ENCODE measurements at regions not wholly inside any gene's neighbourhood (a gene's known extent, or its start where the extent isn't known, plus 50 kb on each side); places are given as distances from the start of the nearest gene placed in this dataset.

DNA sequence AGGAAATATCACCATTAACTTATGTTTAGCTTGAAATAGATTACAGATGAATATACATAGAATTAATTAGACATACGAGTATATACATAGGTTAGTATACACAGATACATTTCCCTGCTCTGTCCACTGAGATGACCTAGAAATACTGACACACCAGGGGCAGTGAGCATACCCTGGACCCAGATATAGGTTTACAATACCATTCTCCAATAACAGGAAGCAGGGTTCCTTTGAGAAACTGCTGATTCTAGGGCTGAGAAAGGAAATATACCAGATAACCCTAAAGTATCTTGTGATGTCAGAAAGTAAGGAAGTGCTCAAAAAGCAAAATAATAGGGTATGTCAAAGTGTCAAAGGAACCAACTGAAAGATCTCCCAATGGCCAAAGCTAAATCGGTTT is 322.5 kb downstream of the HAO1 start:
- no peaks in the 10 kb centered on the region for H3K4me1 Mint-ChIP-seq
- H3K27ac Mint-ChIP-seq = no peak overlapping the region
- no peak overlapping the region for H3K4me3 Mint-ChIP-seq
- H3K36me3 Mint-ChIP-seq = no peaks in the 10 kb centered on the region
- ChIA-PET CTCF (no interaction called here), POLR2A (no interaction called here)
- Histone ChIP-seq H3K9me3 (ENCODE audit: low read length) (no peaks in the 10 kb centered on the region), H3K27me3 (ENCODE audit: insufficient read depth, low read length, poor library complexity, severe bottlenecking) (no peaks in the 10 kb centered on the region), H3K4me3 (ENCODE audit: low read length) (no peak overlapping the region), H3K4me1 (ENCODE audit: insufficient read depth, low read length) (no peaks in the 10 kb centered on the region), H3K36me3 (ENCODE audit: insufficient read depth, low read length) (no peaks in the 10 kb centered on the region), H3K27ac (ENCODE audit: low read depth, low read length) (no peak overlapping the region)
- H3K9me3 Mint-ChIP-seq = peaks cover 0 to 25% (median 6%) of the 10 kb centered on the region in 5 donors
- no peak for DNase-seq
- H3K27me3 Mint-ChIP-seq = no peaks in the 10 kb centered on the region

DNA sequence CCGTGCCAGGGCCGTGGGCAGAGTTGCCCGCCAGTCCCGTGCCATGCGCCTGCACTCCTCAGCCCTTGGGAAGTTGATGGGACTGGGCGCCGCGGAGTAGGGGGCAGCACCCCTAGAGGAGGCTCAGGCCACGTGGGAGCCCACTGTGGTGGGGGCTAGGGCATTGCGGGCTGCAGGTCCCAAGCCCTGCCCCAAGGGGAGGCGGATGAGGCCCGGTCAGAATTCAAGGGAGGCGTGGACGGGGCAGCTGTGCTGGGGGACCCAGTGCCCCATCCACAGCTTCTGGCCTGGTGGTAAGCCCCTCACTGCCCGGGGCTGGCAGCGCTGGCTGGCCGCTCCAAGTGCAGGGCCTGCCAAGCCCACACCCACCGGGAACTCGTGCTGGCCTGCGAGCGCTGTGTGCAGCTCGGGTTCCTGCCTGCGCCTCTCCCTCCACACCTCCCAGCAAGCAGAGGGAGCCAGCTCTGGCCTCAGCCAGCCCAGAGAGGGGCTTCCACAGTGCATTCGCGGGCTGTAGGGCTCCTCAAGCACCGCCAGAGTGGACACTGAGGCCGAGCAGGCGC is 317.8 kb downstream of the HAO1 start:
- DNase-seq = no peak

DNA sequence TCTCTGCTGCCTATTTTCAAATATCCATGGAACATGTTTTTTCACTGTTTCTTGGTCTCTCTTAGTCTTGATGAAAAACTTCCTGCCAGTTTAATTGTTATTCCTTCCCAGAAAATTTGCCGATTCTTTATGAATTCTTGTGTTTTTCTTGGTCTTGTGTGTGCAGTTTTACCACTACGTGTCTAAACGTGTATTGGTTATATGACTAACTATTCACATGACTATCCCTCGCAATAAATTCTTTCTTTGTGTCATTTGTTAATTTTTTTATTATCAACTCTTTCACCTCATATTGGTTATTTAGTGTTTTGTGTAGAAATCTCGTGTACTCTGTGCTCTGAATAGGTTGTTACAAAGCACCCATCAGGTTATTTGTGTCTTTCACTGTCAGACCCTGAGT is 315.4 kb downstream of the HAO1 start:
- Mint-ChIP-seq H3K4me3 (no peak overlapping the region), H3K9me3 (peaks cover 0 to 20% (median 4%) of the 10 kb centered on the region in 5 donors), H3K4me1 (no peaks in the 10 kb centered on the region), H3K27ac (no peak overlapping the region), H3K27me3 (no peaks in the 10 kb centered on the region), H3K36me3 (no peaks in the 10 kb centered on the region)
- no peaks in the 10 kb centered on the region for H3K27me3 ChIP-seq (ENCODE audit: insufficient read depth, low read length, poor library complexity, severe bottlenecking)
- ChIA-PET CTCF (no interaction called here), POLR2A (no interaction called here)
- no peaks in the 10 kb centered on the region for H3K9me3 ChIP-seq (ENCODE audit: low read length)
- H3K36me3 ChIP-seq (ENCODE audit: insufficient read depth, low read length) = no peaks in the 10 kb centered on the region
- H3K4me3 ChIP-seq (ENCODE audit: low read length) = no peak overlapping the region
- H3K27ac ChIP-seq (ENCODE audit: low read depth, low read length) = no peak overlapping the region
- DNase-seq = no peak
- no peaks in the 10 kb centered on the region for H3K4me1 ChIP-seq (ENCODE audit: insufficient read depth, low read length)

More for the DNA sequence above, 317.8 kb downstream of the HAO1 start:
- CTCF ChIA-PET = no interaction called here
- Histone ChIP-seq H3K27me3 (ENCODE audit: insufficient read depth, low read length, poor library complexity, severe bottlenecking) (no peaks in the 10 kb centered on the region), H3K36me3 (ENCODE audit: insufficient read depth, low read length) (no peaks in the 10 kb centered on the region), H3K27ac (ENCODE audit: low read depth, low read length) (no peak overlapping the region), H3K4me3 (ENCODE audit: low read length) (no peak overlapping the region), H3K9me3 (ENCODE audit: low read length) (no peaks in the 10 kb centered on the region), H3K4me1 (ENCODE audit: insufficient read depth, low read length) (no peaks in the 10 kb centered on the region)
- peaks cover 0 to 18% (median 6%) of the 10 kb centered on the region in 5 donors for H3K9me3 Mint-ChIP-seq
- POLR2A ChIA-PET = no interaction called here
- H3K27me3 Mint-ChIP-seq = no peaks in the 10 kb centered on the region
- no peaks in the 10 kb centered on the region for H3K36me3 Mint-ChIP-seq
- H3K4me1 Mint-ChIP-seq = no peaks in the 10 kb centered on the region
- no peak overlapping the region for H3K27ac Mint-ChIP-seq
- H3K4me3 Mint-ChIP-seq = no peak overlapping the region

DNA sequence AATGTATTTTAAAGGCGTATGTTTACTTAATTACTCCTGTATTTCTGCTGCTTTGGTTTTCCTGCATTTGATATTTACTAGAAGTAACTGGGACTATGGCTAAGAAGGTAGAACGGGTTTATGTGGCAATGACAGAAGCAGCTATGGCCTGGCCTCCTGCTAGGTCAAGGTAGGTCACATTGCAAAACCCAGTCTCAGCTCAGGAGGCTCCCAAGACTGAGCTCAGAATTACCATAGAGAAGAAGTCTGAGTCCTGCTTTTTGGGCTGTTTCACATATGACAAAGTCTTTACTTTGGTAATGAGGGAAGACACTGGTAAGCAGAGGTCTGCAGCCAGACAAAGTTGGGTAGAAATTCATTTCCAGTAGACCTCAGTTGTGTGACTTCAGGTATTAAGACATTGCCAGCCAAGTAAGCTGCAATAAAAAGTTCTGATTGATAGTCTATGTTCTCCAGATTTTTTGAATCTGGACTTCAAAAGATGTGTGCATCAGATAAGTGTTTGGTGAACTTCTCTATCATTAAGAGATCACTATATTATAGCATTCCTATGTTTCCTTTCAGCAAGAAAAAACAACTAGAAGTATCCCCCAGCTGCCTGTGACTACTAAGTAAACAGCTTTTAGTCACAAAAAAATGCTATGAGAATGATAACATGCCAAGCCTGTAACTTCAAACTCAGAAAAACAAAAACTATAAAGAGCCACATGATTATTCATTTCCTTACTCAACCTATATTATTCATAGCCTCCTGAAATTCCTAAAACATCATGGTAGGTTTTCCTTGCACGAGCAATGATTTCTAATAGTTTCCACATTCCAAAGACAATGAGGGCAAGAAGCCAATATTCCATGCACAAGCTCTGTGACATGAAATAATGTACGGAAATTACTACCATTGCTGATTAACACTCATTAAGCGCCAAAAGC is 312.3 kb downstream of the HAO1 start:
- no peak overlapping the region for H3K4me3 ChIP-seq (ENCODE audit: low read length)
- H3K36me3 Mint-ChIP-seq = no peaks in the 10 kb centered on the region
- no peaks in the 10 kb centered on the region for H3K27me3 Mint-ChIP-seq
- CTCF ChIA-PET = no interaction called here
- no peaks in the 10 kb centered on the region for H3K27me3 ChIP-seq (ENCODE audit: insufficient read depth, low read length, poor library complexity, severe bottlenecking)
- no peak overlapping the region for H3K4me3 Mint-ChIP-seq
- no peaks in the 10 kb centered on the region for H3K9me3 ChIP-seq (ENCODE audit: low read length)
- DNase-seq = no peak
- H3K27ac Mint-ChIP-seq = no peak overlapping the region
- H3K4me1 ChIP-seq (ENCODE audit: insufficient read depth, low read length) = no peaks in the 10 kb centered on the region
- H3K4me1 Mint-ChIP-seq = no peaks in the 10 kb centered on the region
- H3K27ac ChIP-seq (ENCODE audit: low read depth, low read length) = no peak overlapping the region
- H3K36me3 ChIP-seq (ENCODE audit: insufficient read depth, low read length) = no peaks in the 10 kb centered on the region
- POLR2A ChIA-PET = no interaction called here
- H3K9me3 Mint-ChIP-seq = peaks cover 0 to 16% (median 4%) of the 10 kb centered on the region in 5 donors

DNA sequence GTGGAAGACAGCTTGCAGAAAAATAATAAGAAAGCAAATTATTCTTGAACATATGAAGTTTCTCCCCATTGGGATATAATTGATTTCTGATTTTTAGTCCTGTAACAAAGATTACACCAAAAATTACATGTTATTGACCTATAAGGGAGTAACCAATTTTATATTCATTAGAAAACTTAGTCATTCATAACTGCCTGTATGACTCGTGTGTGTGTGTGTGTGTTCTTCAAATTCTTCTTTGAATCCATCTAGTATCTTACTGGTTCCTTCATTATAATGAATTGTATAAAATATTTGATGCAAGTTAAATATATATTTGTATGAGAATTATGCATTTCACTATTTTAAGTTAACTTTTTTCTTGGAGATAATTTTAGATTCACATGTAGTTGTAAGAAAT is 310.4 kb downstream of the HAO1 start:
- H3K9me3 ChIP-seq (ENCODE audit: low read length) = no peaks in the 10 kb centered on the region
- no peak overlapping the region for H3K4me3 ChIP-seq (ENCODE audit: low read length)
- no peaks in the 10 kb centered on the region for H3K4me1 Mint-ChIP-seq
- H3K27ac Mint-ChIP-seq = no peak overlapping the region
- no peak overlapping the region for H3K27ac ChIP-seq (ENCODE audit: low read depth, low read length)
- no peak overlapping the region for H3K4me3 Mint-ChIP-seq
- peaks cover 2 to 15% (median 5%) of the 10 kb centered on the region in 5 donors for H3K9me3 Mint-ChIP-seq
- H3K27me3 Mint-ChIP-seq = no peaks in the 10 kb centered on the region
- no peaks in the 10 kb centered on the region for H3K4me1 ChIP-seq (ENCODE audit: insufficient read depth, low read length)
- POLR2A ChIA-PET = no interaction called here
- H3K27me3 ChIP-seq (ENCODE audit: insufficient read depth, low read length, poor library complexity, severe bottlenecking) = no peaks in the 10 kb centered on the region
- H3K36me3 Mint-ChIP-seq = no peaks in the 10 kb centered on the region
- no peaks in the 10 kb centered on the region for H3K36me3 ChIP-seq (ENCODE audit: insufficient read depth, low read length)
- no peak for DNase-seq
- CTCF ChIA-PET = no interaction called here

DNA sequence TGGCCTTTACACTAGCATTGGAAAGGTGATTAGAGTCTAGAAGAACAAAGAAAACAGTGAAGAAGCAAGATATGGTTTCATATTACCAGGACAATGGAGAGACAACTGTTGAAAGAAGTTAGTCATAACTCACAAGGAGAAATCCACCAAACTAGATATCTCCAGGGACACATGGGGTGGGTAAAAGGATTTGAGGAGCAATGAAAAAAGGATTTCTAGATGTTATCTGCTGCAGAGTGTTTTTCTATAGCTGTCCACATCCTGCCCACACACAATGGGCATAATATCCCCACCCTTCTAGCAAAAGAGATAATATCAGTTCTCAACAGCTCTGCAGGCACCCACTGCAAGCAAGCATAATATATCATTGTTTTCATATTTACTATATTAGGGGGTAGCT is 303.1 kb downstream of the HAO1 start:
- H3K9me3 Mint-ChIP-seq = peaks cover 2 to 9% (median 4%) of the 10 kb centered on the region in 5 donors
- DNase-seq = no peak
- H3K36me3 Mint-ChIP-seq = no peaks in the 10 kb centered on the region
- ChIA-PET CTCF (no interaction called here), POLR2A (no interaction called here)
- no peaks in the 10 kb centered on the region for H3K9me3 ChIP-seq (ENCODE audit: low read length)
- no peak overlapping the region for H3K4me3 ChIP-seq (ENCODE audit: low read length)
- H3K4me1 ChIP-seq (ENCODE audit: insufficient read depth, low read length) = no peaks in the 10 kb centered on the region
- H3K36me3 ChIP-seq (ENCODE audit: insufficient read depth, low read length) = no peaks in the 10 kb centered on the region
- H3K4me3 Mint-ChIP-seq = no peak overlapping the region
- no peaks in the 10 kb centered on the region for H3K4me1 Mint-ChIP-seq
- H3K27ac Mint-ChIP-seq = no peak overlapping the region
- no peaks in the 10 kb centered on the region for H3K27me3 ChIP-seq (ENCODE audit: insufficient read depth, low read length, poor library complexity, severe bottlenecking)
- no peak overlapping the region for H3K27ac ChIP-seq (ENCODE audit: low read depth, low read length)
- H3K27me3 Mint-ChIP-seq = no peaks in the 10 kb centered on the region

DNA sequence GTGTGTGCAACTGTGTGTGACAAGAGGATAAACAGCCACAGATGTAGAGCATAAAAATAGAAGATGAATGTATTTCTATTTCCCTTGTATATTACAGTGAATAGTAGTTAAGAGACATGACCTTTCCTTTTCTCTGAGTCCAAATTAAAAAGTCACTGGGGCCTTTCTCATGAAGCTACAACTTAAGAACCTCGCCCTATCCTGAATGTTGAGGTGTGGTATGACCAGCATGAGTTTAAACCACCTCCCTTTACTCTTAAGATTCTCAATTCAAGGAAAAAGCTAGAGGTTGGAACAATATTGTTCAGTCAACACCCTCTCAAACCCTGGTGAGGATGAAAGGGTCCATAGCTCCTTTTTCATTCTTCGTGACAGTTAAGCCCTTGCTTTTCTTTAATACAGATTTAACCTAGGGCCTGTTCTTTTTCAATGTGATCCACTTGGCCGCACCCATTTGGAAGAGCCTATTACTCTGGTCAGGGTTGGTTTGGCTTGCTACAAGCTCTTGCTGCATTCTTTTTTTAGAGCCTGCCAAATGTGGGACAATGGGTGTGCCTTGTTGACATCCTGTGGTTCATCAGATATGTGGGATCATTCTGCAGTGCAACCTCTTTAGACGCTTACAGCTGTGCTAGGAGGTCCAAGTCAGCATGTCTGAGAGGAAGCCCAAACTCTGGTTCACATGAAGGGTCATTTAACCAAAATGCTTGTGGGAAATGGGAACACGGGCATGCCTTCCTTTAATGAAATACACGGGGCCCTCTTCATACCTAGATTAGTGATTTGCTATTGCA is 290.0 kb downstream of the HAO1 start:
- Histone ChIP-seq H3K9me3 (ENCODE audit: low read length) (no peaks in the 10 kb centered on the region), H3K27ac (ENCODE audit: low read depth, low read length) (no peak overlapping the region), H3K4me1 (ENCODE audit: insufficient read depth, low read length) (no peaks in the 10 kb centered on the region), H3K36me3 (ENCODE audit: insufficient read depth, low read length) (no peaks in the 10 kb centered on the region), H3K27me3 (ENCODE audit: insufficient read depth, low read length, poor library complexity, severe bottlenecking) (no peaks in the 10 kb centered on the region), H3K4me3 (ENCODE audit: low read length) (no peak overlapping the region)
- CTCF ChIA-PET = no interaction called here
- Mint-ChIP-seq H3K4me3 (no peak overlapping the region), H3K9me3 (peaks cover 0 to 12% (median 5%) of the 10 kb centered on the region in 5 donors), H3K27ac (no peak overlapping the region), H3K36me3 (no peaks in the 10 kb centered on the region), H3K4me1 (no peaks in the 10 kb centered on the region), H3K27me3 (no peaks in the 10 kb centered on the region)
- DNase-seq = no peak
- POLR2A ChIA-PET = no interaction called here

DNA sequence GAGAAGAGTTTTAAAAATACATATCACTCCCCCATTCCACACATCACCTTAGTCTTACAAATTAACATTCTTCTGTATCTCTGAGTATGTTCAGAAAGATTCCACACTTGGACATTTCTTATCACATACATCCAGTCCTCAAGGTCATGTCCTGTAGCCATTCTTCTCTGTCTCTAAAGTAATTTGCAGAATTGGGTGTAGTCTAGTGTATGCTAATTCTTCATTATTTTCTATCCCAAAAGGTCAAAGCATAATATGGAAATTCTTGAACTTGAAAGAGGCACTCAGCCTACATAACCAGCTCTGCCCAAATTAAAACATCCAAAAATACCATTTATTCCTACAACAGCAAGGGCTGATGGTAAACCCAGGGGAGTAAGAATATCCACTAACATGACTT is 286.0 kb downstream of the HAO1 start:
- Histone ChIP-seq H3K27me3 (ENCODE audit: insufficient read depth, low read length, poor library complexity, severe bottlenecking) (no peaks in the 10 kb centered on the region), H3K4me3 (ENCODE audit: low read length) (no peak overlapping the region), H3K36me3 (ENCODE audit: insufficient read depth, low read length) (no peaks in the 10 kb centered on the region), H3K9me3 (ENCODE audit: low read length) (no peaks in the 10 kb centered on the region), H3K4me1 (ENCODE audit: insufficient read depth, low read length) (no peaks in the 10 kb centered on the region), H3K27ac (ENCODE audit: low read depth, low read length) (no peak overlapping the region)
- Mint-ChIP-seq H3K4me3 (no peak overlapping the region), H3K9me3 (peaks cover 0 to 13% (median 2%) of the 10 kb centered on the region in 5 donors), H3K27me3 (no peaks in the 10 kb centered on the region), H3K27ac (no peak overlapping the region), H3K4me1 (no peaks in the 10 kb centered on the region), H3K36me3 (no peaks in the 10 kb centered on the region)
- CTCF ChIA-PET = no interaction called here
- no peak for DNase-seq
- POLR2A ChIA-PET = no interaction called here
